GM12891 (cell line): ENCODE measurements at regions not wholly inside any gene's neighbourhood (a gene's known extent, or its start where the extent isn't known, plus 50 kb on each side); places are given as distances from the start of the nearest gene placed in this dataset.

Experiments used
- POLR2A ChIP-seq: IDR thresholded peaks from 2 replicates; pipeline ENCODE4 v1.6.1; 2011; ENCODE audit warnings: low read depth, low read length, control low read depth
- POLR2AphosphoS5 ChIP-seq: IDR thresholded peaks from 2 replicates; pipeline ENCODE4 v1.6.1; 2011; ENCODE audit warnings: low read depth, low read length, control low read depth

- no peak for TF ChIP-seq POLR2AphosphoS5
- TF ChIP-seq POLR2A, result no peak
These were observed 67.3 kb upstream of the NT5E start for GRCh38 chr6:85382541-85382940.
